ENCODE measurements at regions not wholly inside any gene's neighbourhood (a gene's known extent, or its start where the extent isn't known, plus 50 kb on each side); places are given as distances from the start of the nearest gene placed in this dataset.

DNA sequence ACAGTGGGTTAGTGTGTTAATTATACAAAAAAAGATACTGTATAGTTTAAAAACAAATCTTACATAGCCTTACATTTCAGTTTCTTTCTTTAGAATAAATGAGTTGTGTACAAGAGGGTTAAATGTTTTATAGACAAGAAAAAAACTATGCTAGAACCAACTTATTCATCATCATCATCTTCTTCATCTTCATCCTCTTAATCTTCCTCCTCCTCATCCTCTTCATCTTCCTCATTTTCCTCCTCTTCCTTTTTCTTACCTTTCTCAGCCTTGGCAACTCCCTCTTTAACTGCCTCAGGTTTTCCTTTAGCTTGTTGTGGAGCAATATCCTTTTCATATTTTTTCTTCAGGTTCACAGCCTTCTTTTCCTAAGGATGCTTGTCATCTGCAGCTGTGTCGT, 53.7 kb downstream of the RPS12 start:
- DNase-seq: no peak

DNA sequence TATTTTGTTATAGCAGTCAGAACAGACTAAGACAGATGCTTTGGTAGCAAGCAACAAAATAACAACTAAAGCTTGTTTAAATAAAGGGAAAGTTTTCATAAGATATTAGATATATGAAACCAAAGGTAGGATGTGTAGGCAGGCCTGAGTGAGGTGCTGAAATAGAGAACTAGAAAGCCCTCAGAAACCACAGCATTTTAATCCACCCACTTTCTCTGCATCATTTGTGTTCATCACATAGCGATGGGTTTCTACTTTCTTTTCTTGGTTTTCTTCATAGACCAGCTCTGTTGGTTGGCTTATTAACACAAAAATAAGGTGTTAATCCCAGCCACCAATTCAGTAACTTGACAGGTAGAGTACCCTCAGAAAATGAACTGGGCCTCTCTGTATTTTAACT, 58.6 kb downstream of the RPS12 start:
- no peak for DNase-seq

DNA sequence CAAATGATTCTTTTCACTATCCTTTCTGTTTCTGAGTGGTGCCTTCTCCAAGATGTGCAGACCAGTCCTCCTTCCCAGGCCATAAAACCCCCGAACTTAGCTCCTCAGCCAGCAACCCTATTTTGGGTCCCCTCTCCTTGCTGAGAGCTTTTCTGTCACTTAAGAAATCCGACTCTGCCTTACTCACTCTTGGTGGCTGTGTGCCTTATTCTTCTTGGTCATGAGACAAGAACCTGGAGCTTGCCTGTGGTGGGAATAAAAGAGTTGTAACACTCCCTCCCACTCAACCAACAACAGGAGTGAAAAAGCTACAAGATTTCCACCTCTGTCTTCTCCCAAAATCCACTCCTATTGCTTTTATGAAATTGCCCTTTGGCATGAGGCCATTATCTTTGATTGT, 62.6 kb downstream of the RPS12 start:
- no peak for DNase-seq

DNA sequence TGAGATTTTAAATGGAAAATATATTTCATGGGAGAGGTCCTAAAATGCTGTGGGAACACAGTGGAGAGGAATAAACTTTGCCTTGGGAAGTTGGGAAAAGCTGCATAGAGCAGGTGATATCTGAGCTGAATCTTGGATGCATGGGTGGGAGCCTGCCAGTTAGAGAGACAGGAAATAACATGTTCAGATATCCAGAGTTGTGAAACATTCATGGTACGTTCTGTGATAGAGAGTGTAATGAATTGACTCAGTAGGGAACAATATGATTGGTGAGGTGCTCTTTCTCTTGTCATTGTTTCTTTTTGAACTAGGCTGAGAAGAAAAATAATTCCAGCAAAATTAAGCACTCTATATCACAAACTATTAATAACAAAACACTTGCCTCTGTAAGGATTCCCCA, 72.8 kb downstream of the RPS12 start:
- DNase-seq: no peak

GRCh38 chr6:132888701-132889100, 74.3 kb downstream of the RPS12 start:
- no peak for DNase-seq

DNA sequence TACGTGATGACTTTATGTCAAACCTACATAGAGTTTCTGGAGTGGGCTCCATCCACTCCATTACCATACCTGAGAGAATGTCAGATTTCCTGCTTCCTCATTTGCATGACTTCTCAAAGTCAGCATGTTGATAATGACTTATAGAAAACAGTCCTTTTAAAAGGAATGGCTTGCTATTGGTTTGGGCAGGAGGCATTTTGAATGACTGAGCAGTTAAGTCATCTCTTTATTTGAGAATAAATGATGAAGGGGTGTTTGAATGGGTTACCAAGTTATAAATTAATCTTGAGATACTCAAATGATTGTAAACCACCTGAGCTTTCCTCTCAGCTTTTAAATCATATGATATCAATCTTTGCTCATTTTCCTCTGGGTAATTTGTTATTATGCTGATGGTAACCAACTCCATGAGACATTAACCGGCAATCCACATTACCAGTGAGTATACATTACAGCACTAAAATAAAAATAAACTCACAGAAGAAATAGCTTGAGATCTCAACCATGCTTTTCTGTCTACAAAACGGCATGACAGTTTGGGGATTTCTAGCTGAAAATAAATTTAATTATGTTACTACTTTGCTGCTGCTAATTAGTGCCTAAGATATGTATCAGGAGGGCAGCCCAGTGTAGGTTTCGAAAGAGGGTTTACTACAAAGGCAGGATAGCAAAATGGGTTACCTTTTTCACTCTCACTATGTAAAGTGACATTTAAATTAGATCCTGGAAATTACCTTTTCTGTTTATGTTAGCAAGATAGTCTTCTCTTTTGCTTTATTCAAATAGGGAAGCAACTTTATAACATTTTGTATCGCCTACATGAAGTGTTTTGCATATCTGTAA, 78.8 kb downstream of the RPS12 start:
- no peak for DNase-seq

GRCh38 chr6:132893772-132894490, 79.6 kb downstream of the RPS12 start:
- no peak for DNase-seq

GRCh38 chr6:132898376-132898775, 84.0 kb downstream of the RPS12 start:
- no peak for DNase-seq

DNA sequence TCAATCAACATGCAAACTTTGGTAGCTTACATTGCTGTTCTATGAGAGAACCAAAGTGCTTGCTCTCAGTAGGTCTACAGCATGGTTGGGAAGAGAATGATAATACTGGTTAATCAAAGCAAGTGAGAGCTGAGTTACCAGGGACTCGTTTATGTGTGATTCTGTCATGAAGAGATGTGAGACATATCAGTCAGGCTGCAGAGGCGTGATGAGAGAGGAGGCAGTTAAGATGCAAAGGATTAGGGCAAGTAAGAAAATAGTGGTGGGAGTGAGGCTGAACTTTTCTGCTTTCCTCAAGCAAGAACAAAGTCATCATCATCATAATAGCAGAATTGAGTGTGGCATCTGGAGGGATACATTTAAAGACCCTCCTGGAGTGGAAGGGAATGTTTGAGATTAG, 86.5 kb downstream of the RPS12 start:
- DNase-seq: no peak

DNA sequence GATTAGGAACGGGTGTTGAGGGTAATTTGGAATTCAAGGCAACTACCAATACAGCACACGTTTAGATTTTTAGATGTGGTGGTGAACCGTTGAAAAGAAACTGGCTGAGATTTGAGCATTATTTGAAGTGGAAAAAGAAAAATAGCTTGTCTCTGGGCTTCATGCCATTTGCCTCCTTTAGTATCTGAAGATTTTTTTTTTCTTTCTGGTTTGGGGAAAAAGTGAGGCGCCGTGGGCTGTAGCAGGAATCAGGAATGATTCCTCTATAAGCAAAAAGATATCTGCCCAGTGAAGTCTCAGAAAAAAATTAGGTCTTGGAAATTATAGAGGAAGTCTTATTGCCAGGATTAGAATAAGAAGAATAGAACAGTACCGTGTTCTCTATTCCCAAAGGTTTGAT, 88.5 kb downstream of the RPS12 start:
- DNase-seq: no peak

- no peak for DNase-seq
Observed at GRCh38 chr6:132907231-132907630, 92.9 kb downstream of the RPS12 start.

DNA sequence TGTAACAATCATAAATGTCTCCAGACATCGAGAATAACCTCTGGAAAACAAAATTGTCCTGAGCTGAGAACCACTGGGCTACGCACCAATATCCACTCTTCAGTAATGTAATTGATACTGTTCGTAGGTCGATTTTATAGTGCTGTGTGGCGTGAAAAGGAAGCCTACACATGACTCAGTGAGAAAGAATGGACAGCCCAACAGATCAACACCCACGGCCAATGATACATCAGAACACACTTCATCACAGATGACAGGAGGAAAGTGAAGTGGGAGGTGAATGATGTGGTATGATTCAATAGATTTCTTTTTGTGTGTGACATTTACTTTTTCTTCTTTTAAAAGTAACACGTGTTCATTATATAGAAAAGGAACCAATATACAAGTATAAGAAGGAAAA, 93.5 kb downstream of the RPS12 start:
- no peak for DNase-seq

DNA sequence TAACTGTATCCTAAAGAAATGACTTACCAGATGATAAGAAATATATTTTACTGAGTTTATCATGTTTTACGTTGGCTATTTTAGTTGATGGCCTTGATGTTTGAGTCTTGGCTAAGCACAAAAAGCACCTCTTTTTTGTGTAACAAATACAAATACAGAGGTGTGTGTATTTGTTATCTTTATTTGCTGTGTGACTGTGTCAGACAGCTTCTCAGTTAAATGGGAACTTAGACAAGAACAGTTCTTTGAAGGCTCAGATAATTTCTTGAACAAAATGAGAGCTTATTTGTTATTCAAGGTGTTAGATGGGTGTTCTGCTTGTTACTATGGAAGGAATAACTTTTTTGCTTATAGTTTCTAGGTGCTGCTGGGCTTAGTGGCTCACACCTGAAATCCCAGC, 95.4 kb downstream of the RPS12 start:
- DNase-seq: no peak

DNA sequence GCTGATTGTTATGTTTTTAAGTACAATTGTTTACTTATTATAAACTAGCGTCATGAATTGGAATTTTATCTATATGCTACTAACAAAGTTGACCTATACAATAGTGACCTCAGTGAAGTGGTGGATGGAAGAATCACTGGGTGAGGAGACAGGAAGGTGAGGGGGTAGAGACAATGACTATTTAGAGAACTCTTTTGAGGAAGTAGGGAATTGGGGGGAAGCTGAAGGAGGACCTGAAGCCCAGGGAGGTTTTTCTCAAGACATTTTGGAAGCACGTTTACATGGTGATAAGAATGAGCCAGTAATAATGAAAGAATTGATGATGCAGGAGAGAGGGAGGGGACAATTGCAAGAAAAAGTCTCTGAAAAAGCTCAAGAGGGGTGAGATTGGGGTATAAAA, 96.4 kb downstream of the RPS12 start:
- DNase-seq: no peak

- DNase-seq: no peak
Observed at GRCh38 chr6:132919045-132919860, 104.9 kb downstream of the RPS12 start.

DNA sequence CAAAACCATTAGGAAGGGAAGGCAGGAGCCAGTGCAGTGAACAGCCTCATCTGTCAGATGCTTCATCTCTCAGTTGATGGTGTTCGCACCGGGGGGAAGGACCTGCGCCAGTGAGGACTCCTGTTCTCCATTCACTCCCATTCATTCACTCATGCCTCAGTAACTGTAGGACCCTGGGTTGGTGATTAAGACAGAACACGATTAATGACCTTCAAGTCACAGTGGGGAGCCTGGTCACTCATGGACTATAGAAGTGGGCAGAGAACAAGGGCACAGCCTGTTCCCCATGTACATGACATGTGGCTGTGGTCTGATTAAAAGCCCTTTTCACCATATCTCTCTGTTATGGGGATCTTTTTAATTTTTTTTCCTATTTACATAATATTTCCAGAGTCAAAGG, 113.3 kb downstream of the RPS12 start:
- DNase-seq: no peak

DNA sequence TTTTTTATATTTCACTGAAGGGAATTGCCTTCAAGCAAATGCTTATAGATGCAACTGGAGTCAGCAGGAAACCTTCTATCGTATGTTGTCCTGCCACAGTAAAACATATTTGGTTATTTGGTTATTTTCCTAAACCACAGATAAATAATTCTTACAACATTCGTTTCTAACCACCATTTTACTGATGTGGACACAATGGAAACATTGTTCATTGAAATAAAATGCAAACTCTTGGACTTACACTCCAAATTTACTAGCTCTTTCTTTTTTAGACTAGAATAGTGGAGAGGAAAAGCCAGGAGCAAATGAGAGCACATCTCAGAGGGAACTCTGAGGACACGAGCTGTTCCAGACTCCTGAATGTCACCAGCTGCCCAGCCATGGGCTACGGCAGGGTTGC, 114.8 kb downstream of the RPS12 start:
- DNase-seq: no peak

GRCh38 chr6:132931313-132931712, 116.9 kb downstream of the RPS12 start:
- DNase-seq: no peak

GRCh38 chr6:132931936-132932514, 117.7 kb downstream of the RPS12 start:
- no peak for DNase-seq

DNA sequence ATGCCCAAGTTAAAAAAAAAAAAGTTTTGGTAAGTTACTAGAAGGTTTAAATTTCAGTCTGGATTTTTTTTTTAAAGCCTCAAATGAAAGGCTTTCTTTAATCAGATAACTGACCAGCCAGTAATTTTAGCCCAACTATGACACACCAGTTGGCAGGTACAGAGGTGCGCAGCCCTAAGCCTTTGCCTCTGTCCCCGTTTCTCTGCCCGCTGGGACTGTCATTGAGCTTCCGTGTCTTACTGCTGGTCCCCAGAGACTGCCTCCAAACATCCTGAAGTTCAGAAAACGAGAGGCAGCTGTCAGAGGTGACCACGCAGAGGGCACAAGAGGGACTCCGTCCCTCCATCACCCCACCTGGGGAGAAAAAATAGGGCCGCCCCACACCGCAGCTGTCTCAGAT, 118.2 kb downstream of the RPS12 start:
- no peak for DNase-seq

- DNase-seq: no peak
Observed at GRCh38 chr6:132933090-132933489, 118.7 kb downstream of the RPS12 start.

- no peak for DNase-seq
Observed at GRCh38 chr6:132934496-132934895, 120.1 kb downstream of the RPS12 start.

- no peak for DNase-seq
Observed at GRCh38 chr6:132936646-132937045, 122.3 kb downstream of the RPS12 start.
